ENCODE measurements at regions not wholly inside any gene's neighbourhood (a gene's known extent, or its start where the extent isn't known, plus 50 kb on each side); places are given as distances from the start of the nearest gene placed in this dataset.

DNA sequence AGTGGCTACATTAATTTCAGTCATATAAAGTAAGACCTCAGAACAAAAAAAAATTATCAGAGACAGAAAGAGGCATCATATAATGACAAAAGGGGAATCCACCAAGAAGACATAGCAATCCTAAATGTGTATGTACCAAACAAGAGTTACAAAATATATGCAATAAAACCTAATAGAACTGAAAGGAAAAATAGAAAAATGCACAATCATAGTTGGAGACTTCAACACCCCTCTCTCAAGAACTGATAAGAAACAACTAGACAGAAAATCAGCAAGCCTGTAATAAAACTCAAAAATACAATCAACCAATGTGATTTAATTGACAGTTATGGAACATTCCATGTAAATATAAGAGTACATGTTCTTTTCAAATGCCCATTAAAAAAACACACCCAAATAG, 61.3 kb upstream of the C16orf82 start:
- H3K4me1 Mint-ChIP-seq (ENCODE audit: low read depth): no peaks in the 10 kb centered on the region
- H3K36me3 Mint-ChIP-seq (ENCODE audit: low read depth): no peaks in the 10 kb centered on the region
- no peak for DNase-seq (ENCODE audit: low spot score)
- H3K9me3 Mint-ChIP-seq: no peaks in the 10 kb centered on the region
- H3K4me3 Mint-ChIP-seq: no peak overlapping the region
- H3K27me3 Mint-ChIP-seq (ENCODE audit: low read depth): peaks cover 6% of the 10 kb centered on the region
- H3K27ac Mint-ChIP-seq: no peak overlapping the region

Measured in T-helper 2 cell treated with Interferon-gamma antibody and Interleukin-4, amounts not matched to agents 5 μg/mL and 100 μg/mL, for 36 hours (primary cell).